ENCODE measurements at regions not wholly inside any gene's neighbourhood (a gene's known extent, or its start where the extent isn't known, plus 50 kb on each side); places are given as distances from the start of the nearest gene placed in this dataset.

GRCh38 chr16:85200471-85201278 is 88.4 kb upstream of the CIBAR2 start (continued):
- peak; percentile 90 for TF ChIP-seq ZNF770 (CRISPR knock-in tag; IDR thresholded peaks at IDR 0.05)
- TF ChIP-seq HOXA3 (CRISPR knock-in tag; IDR thresholded peaks at IDR 0.05): peak; percentile 89
- TF ChIP-seq ZNF629 (CRISPR knock-in tag; conservative IDR thresholded peaks at IDR 0.05): peak; percentile 54; the same call in 1 of the 2 replicates
- TF ChIP-seq ZSCAN22 (CRISPR knock-in tag; IDR thresholded peaks at IDR 0.05): no peak; the same call in 1 of the 2 replicates
- TF ChIP-seq HNF4G (IDR thresholded peaks at IDR 0.05; ENCODE audit: borderline replicate concordance, low read depth, low read length): no peak; the same call in 1 of the 2 replicates
- TF ChIP-seq HNF4G (CRISPR knock-in tag; IDR thresholded peaks at IDR 0.05; ENCODE audit: borderline replicate concordance, low read depth): peak; percentile 46; the same call in 1 of the 2 replicates
- peak; percentile 50; the same call in 1 of the 2 replicates for TF ChIP-seq RXRA (CRISPR knock-in tag; IDR thresholded peaks at IDR 0.05)
- TF ChIP-seq PAWR (CRISPR knock-in tag; IDR thresholded peaks at IDR 0.05; ENCODE audit: borderline replicate concordance): no peak
- 0 out of 2 replicates have a peak, but pooled peaks have one; percentile 53 for TF ChIP-seq ZNF766 (CRISPR knock-in tag; IDR thresholded peaks at IDR 0.05; ENCODE audit: borderline replicate concordance)
- TF ChIP-seq ZBTB26 (CRISPR knock-in tag; IDR thresholded peaks at IDR 0.05; ENCODE audit: borderline replicate concordance): peak; percentile 53; the same call in 1 of the 2 replicates
- no peak for TF ChIP-seq SP5 (CRISPR knock-in tag; IDR thresholded peaks at IDR 0.05; ENCODE audit: borderline replicate concordance, low read depth)
- TF ChIP-seq, protein P1, sequence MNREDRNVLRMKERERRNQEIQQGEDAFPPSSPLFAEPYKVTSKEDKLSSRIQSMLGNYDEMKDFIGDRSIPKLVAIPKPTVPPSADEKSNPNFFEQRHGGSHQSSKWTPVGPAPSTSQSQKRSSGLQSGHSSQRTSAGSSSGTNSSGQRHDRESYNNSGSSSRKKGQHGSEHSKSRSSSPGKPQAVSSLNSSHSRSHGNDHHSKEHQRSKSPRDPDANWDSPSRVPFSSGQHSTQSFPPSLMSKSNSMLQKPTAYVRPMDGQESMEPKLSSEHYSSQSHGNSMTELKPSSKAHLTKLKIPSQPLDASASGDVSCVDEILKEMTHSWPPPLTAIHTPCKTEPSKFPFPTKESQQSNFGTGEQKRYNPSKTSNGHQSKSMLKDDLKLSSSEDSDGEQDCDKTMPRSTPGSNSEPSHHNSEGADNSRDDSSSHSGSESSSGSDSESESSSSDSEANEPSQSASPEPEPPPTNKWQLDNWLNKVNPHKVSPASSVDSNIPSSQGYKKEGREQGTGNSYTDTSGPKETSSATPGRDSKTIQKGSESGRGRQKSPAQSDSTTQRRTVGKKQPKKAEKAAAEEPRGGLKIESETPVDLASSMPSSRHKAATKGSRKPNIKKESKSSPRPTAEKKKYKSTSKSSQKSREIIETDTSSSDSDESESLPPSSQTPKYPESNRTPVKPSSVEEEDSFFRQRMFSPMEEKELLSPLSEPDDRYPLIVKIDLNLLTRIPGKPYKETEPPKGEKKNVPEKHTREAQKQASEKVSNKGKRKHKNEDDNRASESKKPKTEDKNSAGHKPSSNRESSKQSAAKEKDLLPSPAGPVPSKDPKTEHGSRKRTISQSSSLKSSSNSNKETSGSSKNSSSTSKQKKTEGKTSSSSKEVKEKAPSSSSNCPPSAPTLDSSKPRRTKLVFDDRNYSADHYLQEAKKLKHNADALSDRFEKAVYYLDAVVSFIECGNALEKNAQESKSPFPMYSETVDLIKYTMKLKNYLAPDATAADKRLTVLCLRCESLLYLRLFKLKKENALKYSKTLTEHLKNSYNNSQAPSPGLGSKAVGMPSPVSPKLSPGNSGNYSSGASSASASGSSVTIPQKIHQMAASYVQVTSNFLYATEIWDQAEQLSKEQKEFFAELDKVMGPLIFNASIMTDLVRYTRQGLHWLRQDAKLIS (CRISPR knock-in tag; IDR thresholded peaks at IDR 0.05): no peak
- no peak for TF ChIP-seq ZNF747 (CRISPR knock-in tag; IDR thresholded peaks at IDR 0.05; ENCODE audit: borderline replicate concordance)
- no peak for TF ChIP-seq STAT5B (CRISPR knock-in tag; IDR thresholded peaks at IDR 0.05)
- no peak for TF ChIP-seq ZNF639 (CRISPR knock-in tag; conservative IDR thresholded peaks at IDR 0.05)
- peak; percentile 29; the same call in 1 of the 2 replicates for TF ChIP-seq ATF7 (IDR thresholded peaks at IDR 0.05)
- no peak for TF ChIP-seq ATF7 (CRISPR knock-in tag; IDR thresholded peaks at IDR 0.05)
- TF ChIP-seq DNMT3B (CRISPR knock-in tag; conservative IDR thresholded peaks at IDR 0.05): no peak
- TF ChIP-seq ZMYM3 (CRISPR knock-in tag; IDR thresholded peaks at IDR 0.05): peak; percentile 91
- TF ChIP-seq MIER3 (CRISPR knock-in tag; IDR thresholded peaks at IDR 0.05; ENCODE audit: borderline replicate concordance): peak; percentile 20; the same call in 1 of the 2 replicates
